Caki2 (cell line): ENCODE measurements at regions not wholly inside any gene's neighbourhood (a gene's known extent, or its start where the extent isn't known, plus 50 kb on each side); places are given as distances from the start of the nearest gene placed in this dataset.

Experiments used
- DNase-seq: peaks from one replicate; pipeline ENCODE4 v3.0.0-alpha.2; 2015; ENCODE audit warnings: low read depth
- in situ Hi-C: cut with HindIII; loops from 2 replicates; pipeline ENCODE4 v1.10.0; 2016; ENCODE audit warnings: low sequenced_read_pairs, low pct_unique_long_range_greater_than_20kb, mixed read lengths

DNA sequence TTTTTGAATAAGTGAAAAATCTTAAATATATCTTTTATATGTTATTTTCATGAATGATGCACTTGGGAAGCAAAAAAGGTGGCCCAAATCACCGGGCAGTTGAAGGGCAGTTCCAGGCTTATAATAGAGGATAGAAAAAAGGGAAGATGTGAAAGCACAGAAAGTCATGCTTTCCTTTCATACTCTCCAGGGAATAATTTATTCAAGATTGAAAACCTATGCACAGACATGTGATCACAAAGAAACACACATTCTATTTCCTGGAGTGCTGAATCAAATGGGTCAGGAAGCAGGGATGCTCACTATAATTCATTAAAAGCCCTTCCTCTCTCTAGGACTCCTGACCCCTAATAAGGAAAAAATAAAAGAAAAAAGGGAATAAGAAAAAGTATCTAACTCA, 66.1 kb upstream of the USP38 start:
- DNase-seq, result no peak
- in situ Hi-C loops, result no loop called here

DNA sequence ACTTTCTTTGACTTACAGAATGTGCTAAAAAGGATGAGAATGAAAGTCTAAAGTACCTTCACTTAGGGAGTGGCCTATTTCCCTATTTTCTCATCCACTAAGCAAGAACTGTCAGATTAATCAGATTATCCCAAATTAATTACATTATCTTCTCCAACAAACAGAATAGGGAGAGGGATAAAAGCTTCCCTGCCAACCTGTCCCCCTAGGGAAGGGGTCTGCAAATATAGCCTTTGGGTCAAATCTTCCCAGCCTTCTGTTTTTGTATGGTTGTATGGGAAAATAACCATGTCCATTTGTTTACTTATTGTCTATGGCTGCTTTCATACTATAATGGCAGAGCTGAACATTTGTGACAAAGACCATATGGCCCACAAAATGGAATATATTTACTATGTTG, 57.1 kb upstream of the USP38 start:
- in situ Hi-C loops, result no loop called here
- DNase-seq, result no peak

DNA sequence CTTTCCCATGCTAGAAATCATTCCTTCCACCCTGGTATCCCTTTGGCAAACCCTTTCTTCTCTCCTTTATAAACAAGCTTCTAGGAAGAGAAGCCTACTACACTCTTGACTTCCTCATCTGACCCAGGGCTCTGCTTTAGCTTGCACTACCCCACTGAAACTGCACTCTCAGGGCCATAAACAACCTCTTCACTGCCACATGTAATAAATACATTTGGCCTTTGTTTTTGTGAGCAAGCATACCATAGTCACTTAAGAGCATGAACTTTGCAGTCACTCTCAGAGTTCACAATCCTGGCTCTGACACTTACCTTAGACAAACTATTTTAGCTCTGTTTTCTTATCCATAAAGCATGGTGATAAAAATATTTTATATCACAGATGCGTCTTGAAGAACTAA, 50.7 kb upstream of the USP38 start:
- no peak for DNase-seq
- in situ Hi-C loops, result no loop called here
